Fibroblast of the conjunctiva (primary cell): ENCODE measurements at regions not wholly inside any gene's neighbourhood (a gene's known extent, or its start where the extent isn't known, plus 50 kb on each side); places are given as distances from the start of the nearest gene placed in this dataset.

ENCODE experiments used
- DNase-seq: peaks from one replicate; pipeline ENCODE4 v3.0.0-alpha.2; 2010; ENCODE audit warnings: low read depth

- DNase-seq, result no peak
Observed at GRCh38 chr21:18460979-18461378, 57.4 kb upstream of the TMPRSS15 start.

- DNase-seq, result no peak
Observed at GRCh38 chr21:18461743-18462142, 58.2 kb upstream of the TMPRSS15 start.

- DNase-seq, result no peak
Observed at GRCh38 chr21:18467715-18468114, 64.1 kb upstream of the TMPRSS15 start.

GRCh38 chr21:18468790-18469189 is 65.2 kb upstream of the TMPRSS15 start:
- no peak for DNase-seq

- no peak for DNase-seq
Observed at GRCh38 chr21:18476639-18477038, 73.1 kb upstream of the TMPRSS15 start.

GRCh38 chr21:18477043-18477442 is 73.5 kb upstream of the TMPRSS15 start:
- no peak for DNase-seq

GRCh38 chr21:18478513-18478912 is 74.9 kb upstream of the TMPRSS15 start:
- no peak for DNase-seq

- DNase-seq, result no peak
Observed at GRCh38 chr21:18488252-18488651, 84.7 kb upstream of the TMPRSS15 start.

GRCh38 chr21:18493422-18493821 is 89.8 kb upstream of the TMPRSS15 start:
- no peak for DNase-seq

- no peak for DNase-seq
Observed at GRCh38 chr21:18495523-18495922, 91.9 kb upstream of the TMPRSS15 start.

GRCh38 chr21:18498431-18498830 is 94.8 kb upstream of the TMPRSS15 start:
- DNase-seq, result no peak

- DNase-seq, result peak; percentile 27
Observed at GRCh38 chr21:18499761-18500376, 96.3 kb upstream of the TMPRSS15 start.

- no peak for DNase-seq
Observed at GRCh38 chr21:18518054-18518481, 114.5 kb upstream of the TMPRSS15 start.

GRCh38 chr21:18521204-18521603 is 117.6 kb upstream of the TMPRSS15 start:
- no peak for DNase-seq

- peak; percentile 12 for DNase-seq
Observed at GRCh38 chr21:18522181-18522972, 118.8 kb upstream of the TMPRSS15 start.

- no peak for DNase-seq
Observed at GRCh38 chr21:18524097-18524880, 120.7 kb upstream of the TMPRSS15 start.

- DNase-seq, result peak; percentile 95
Observed at GRCh38 chr21:18529254-18529653, 125.7 kb upstream of the TMPRSS15 start.

- DNase-seq, result no peak
Observed at GRCh38 chr21:18542081-18542480, 138.5 kb upstream of the TMPRSS15 start.

GRCh38 chr21:18545908-18546307 is 142.3 kb upstream of the TMPRSS15 start:
- peak; percentile 5 for DNase-seq

- DNase-seq, result no peak
Observed at GRCh38 chr21:18547347-18547746, 143.8 kb upstream of the TMPRSS15 start.

GRCh38 chr21:18548249-18548648 is 144.7 kb upstream of the TMPRSS15 start:
- DNase-seq, result no peak

GRCh38 chr21:18549214-18549905 is 145.8 kb upstream of the TMPRSS15 start:
- DNase-seq, result no peak
